H9 (cell line): ENCODE measurements at regions not wholly inside any gene's neighbourhood (a gene's known extent, or its start where the extent isn't known, plus 50 kb on each side); places are given as distances from the start of the nearest gene placed in this dataset.

Source experiments
- DNase-seq: peaks from one replicate; pipeline ENCODE4 v3.0.0-alpha.2; 2017
- H2AFZ ChIP-seq: one replicate; pipeline ENCODE4 v1.6.1; 2013; ENCODE audit warnings: mild to moderate bottlenecking, low read length, control low read depth, moderate library complexity
- H2AK5ac ChIP-seq: 2 replicates; pipeline ENCODE4 v1.6.1; 2013; ENCODE audit warnings: low read length, control low read depth, mixed read lengths; ENCODE audit not compliant: insufficient read length
- H2BK120ac ChIP-seq: one replicate; pipeline ENCODE4 v1.6.1; 2013; ENCODE audit warnings: low read depth, mild to moderate bottlenecking, low read length, control low read depth, inconsistent platforms; ENCODE audit not compliant: poor library complexity, severe bottlenecking
- H2BK12ac ChIP-seq: 2 replicates; pipeline ENCODE4 v1.6.1; 2013; ENCODE audit warnings: low read length, control low read depth, mixed read lengths, low read depth; ENCODE audit not compliant: insufficient read length
- H2BK15ac ChIP-seq: 2 replicates; pipeline ENCODE4 v1.6.1; 2013; ENCODE audit warnings: low read depth, low read length, control low read depth
- H2BK20ac ChIP-seq: one replicate; pipeline ENCODE4 v1.6.1; 2013; ENCODE audit warnings: low read depth, mild to moderate bottlenecking, low read length, control low read depth, inconsistent platforms; ENCODE audit not compliant: poor library complexity, severe bottlenecking
- H2BK5ac ChIP-seq: 2 replicates; pipeline ENCODE4 v1.6.1; 2013; ENCODE audit warnings: low read length, control low read depth, mixed read lengths; ENCODE audit not compliant: insufficient read length
- H3K14ac ChIP-seq: 2 replicates; pipeline ENCODE4 v1.6.1; 2013; ENCODE audit warnings: low read length, control low read depth; ENCODE audit not compliant: insufficient read depth
- H3K18ac ChIP-seq: 2 replicates; pipeline ENCODE4 v1.6.1; 2013; ENCODE audit warnings: low read depth, mild to moderate bottlenecking, mixed read lengths, low read length, control low read depth; ENCODE audit not compliant: insufficient read length
- H3K23ac ChIP-seq: 2 replicates; pipeline ENCODE4 v1.6.1; 2013; ENCODE audit warnings: low read length, control low read depth, mixed read lengths, low read depth; ENCODE audit not compliant: insufficient read length
- H3K23me2 ChIP-seq: 2 replicates; pipeline ENCODE4 v1.6.1; 2013; ENCODE audit warnings: low read depth, mild to moderate bottlenecking, mixed read lengths, low read length, control low read depth; ENCODE audit not compliant: insufficient read length, poor library complexity, severe bottlenecking
- H3K27ac ChIP-seq: 2 replicates; pipeline ENCODE4 v1.5.1; 2013; ENCODE audit warnings: low read length, control low read depth, mixed read lengths, low read depth; ENCODE audit not compliant: insufficient read length
- H3K27me3 ChIP-seq: 2 replicates; pipeline ENCODE4 v1.6.1; 2013; ENCODE audit warnings: low read length, control low read depth, inconsistent platforms; ENCODE audit not compliant: insufficient read depth
- H3K4ac ChIP-seq: 2 replicates; pipeline ENCODE4 v1.6.1; 2013; ENCODE audit warnings: low read depth, mild to moderate bottlenecking, control low read depth, inconsistent platforms, low read length, moderate library complexity
- H3K4me1 ChIP-seq: 2 replicates; pipeline ENCODE4 v1.6.1; 2013; ENCODE audit warnings: low read length, control low read depth, inconsistent platforms; ENCODE audit not compliant: insufficient read depth
- H3K4me2 ChIP-seq: 2 replicates; pipeline ENCODE4 v1.6.1; 2013; ENCODE audit warnings: low read length, control low read depth, mixed read lengths; ENCODE audit not compliant: insufficient read length, insufficient read depth
- H3K56ac ChIP-seq: 2 replicates; pipeline ENCODE4 v1.6.1; 2013; ENCODE audit warnings: low read depth, mild to moderate bottlenecking, mixed read lengths, low read length, control low read depth; ENCODE audit not compliant: insufficient read length
- H3K79me1 ChIP-seq: 2 replicates; pipeline ENCODE4 v1.6.1; 2013; ENCODE audit warnings: low read depth, mild to moderate bottlenecking, moderate library complexity, low read length, control low read depth, inconsistent platforms; ENCODE audit not compliant: insufficient read depth, poor library complexity, severe bottlenecking
- H3K79me2 ChIP-seq: 2 replicates; pipeline ENCODE4 v1.6.1; 2013; ENCODE audit warnings: low read length, control low read depth, inconsistent platforms; ENCODE audit not compliant: insufficient read depth
- H3K9ac ChIP-seq: 2 replicates; pipeline ENCODE4 v1.6.1; 2013; ENCODE audit warnings: low read length, control low read depth, mixed read lengths; ENCODE audit not compliant: insufficient read length; ENCODE audit errors: extremely low read depth
- H3K9me3 ChIP-seq: one replicate; pipeline ENCODE4 v1.6.1; 2013; ENCODE audit warnings: low read depth, low read length, inconsistent platforms; ENCODE audit not compliant: control insufficient read depth
- H3T11ph ChIP-seq: one replicate; pipeline ENCODE4 v1.6.1; 2013; ENCODE audit warnings: mild to moderate bottlenecking, low read length, control low read depth, inconsistent platforms
- H4K20me1 ChIP-seq: one replicate; pipeline ENCODE4 v1.6.1; 2013; ENCODE audit not compliant: control insufficient read depth, insufficient read length, insufficient read depth
- H4K5ac ChIP-seq: 2 replicates; pipeline ENCODE4 v1.6.1; 2013; ENCODE audit warnings: low read depth, mild to moderate bottlenecking, mixed read lengths, low read length, control low read depth; ENCODE audit not compliant: insufficient read length
- H4K8ac ChIP-seq: replicated peaks from 2 replicates; pipeline ENCODE4 v1.6.1; 2013; ENCODE audit warnings: low read length, control low read depth, mixed read lengths, low read depth; ENCODE audit not compliant: insufficient read length
- H4K91ac ChIP-seq: 2 replicates; pipeline ENCODE4 v1.6.1; 2013; ENCODE audit warnings: low read depth, mild to moderate bottlenecking, moderate library complexity, mixed read lengths, low read length, control low read depth; ENCODE audit not compliant: insufficient read length
- H3K27ac Mint-ChIP-seq, 3 experiments: 2 replicates in 2 of 3; 3 replicates in 1 of 3; pipeline ENCODE4 v1.8.0; 2020 to 2021; ENCODE audit warnings: mixed read lengths in 3 of 3, mild to moderate bottlenecking in 1 of 3, moderate library complexity in 1 of 3
- H3K27me3 Mint-ChIP-seq: 2 replicates; pipeline ENCODE4 v1.8.0; 2021; ENCODE audit warnings: low read depth, mild to moderate bottlenecking, moderate library complexity, mixed read lengths
- H3K36me3 Mint-ChIP-seq, 3 experiments: 2 replicates in 2 of 3; 3 replicates in 1 of 3; pipeline ENCODE4 v1.8.0; 2020 to 2021; ENCODE audit warnings: low read depth in 3 of 3, mixed read lengths in 3 of 3; ENCODE audit not compliant: insufficient read depth in 1 of 3
- H3K4me1 Mint-ChIP-seq, 2 experiments: 2 replicates each; pipeline ENCODE4 v1.8.0; 2020; ENCODE audit warnings: mixed read lengths in 2 of 2
- H3K4me3 Mint-ChIP-seq, 2 experiments: 2 replicates in 1 of 2; 3 replicates in 1 of 2; pipeline ENCODE4 v1.8.0; 2020 to 2021; ENCODE audit warnings: mild to moderate bottlenecking in 2 of 2, mixed read lengths in 2 of 2, moderate library complexity in 1 of 2
- H3K9me3 Mint-ChIP-seq, 2 experiments: 2 replicates in 1 of 2; 3 replicates in 1 of 2; pipeline ENCODE4 v1.8.0; 2020; ENCODE audit warnings: mild to moderate bottlenecking in 2 of 2, mixed read lengths in 2 of 2, moderate library complexity in 1 of 2
- CTCF ChIP-seq: fragments of 200-600 bp; sonication (generic); conservative IDR thresholded peaks from 3 replicates; pipeline ENCODE4 v1.8.0; 2021; ENCODE audit warnings: antibody characterized with exemption, mild to moderate bottlenecking
- WGBS: extraction: QIAGEN DNeasy Blood & Tissue Kit; methylation state at CpG from one replicate; pipeline ENCODE4 v1.1.7; 2013; ENCODE audit warnings: missing lambda C conversion rate, low lambda C conversion rate, mixed read lengths; ENCODE audit not compliant: insufficient read length; ENCODE audit errors: extremely low coverage; 5-methylcytosine and 5-hydroxymethylcytosine counted together

DNA sequence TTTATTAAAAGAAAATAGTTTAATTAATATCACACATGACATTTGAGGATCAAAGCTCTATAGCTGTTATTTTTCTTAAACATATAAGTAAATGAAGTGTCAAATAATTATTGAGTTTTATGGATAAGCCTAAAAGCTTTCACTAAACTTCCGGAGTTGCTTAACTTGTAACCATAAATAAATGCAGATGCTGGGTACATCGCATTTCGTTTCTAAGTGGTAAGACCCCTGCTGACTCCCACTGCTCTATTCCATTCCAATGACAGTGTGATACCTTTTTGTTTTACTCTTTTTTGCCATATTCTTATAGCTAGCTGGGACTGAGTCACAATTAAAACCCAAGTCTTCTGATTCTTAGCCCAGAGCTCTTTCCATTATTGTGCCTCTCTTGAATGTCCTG is 411.1 kb downstream of the SOX2 start:
- no peak for TF ChIP-seq CTCF

More for the DNA sequence above, 411.1 kb downstream of the SOX2 start:
- Histone ChIP-seq H3K9me3 (no peaks in the 10 kb centered on the region), H4K20me1 (no peaks in the 10 kb centered on the region), H3K4ac (no peak overlapping the region), H2BK20ac (no peak overlapping the region), H4K5ac (no peak overlapping the region), H3K18ac (no peak overlapping the region), H2BK120ac (no peak overlapping the region), H2AFZ (no peak overlapping the region), H3K56ac (no peak overlapping the region), H2AK5ac (no peak overlapping the region), H3K79me1 (no peaks in the 10 kb centered on the region), H3K23me2 (no peaks in the 10 kb centered on the region), H3K23ac (no peak overlapping the region), H3K4me1 (no peaks in the 10 kb centered on the region), H2BK5ac (no peak overlapping the region), H3K9ac (no peak overlapping the region), H3K27ac (no peak overlapping the region), H4K8ac (no peak overlapping the region), H2BK12ac (no peak overlapping the region), H2BK15ac (no peak overlapping the region), H4K91ac (no peak overlapping the region), H3T11ph (no peak overlapping the region), H3K79me2 (no peaks in the 10 kb centered on the region), H3K4me2 (no peak overlapping the region), H3K27me3 (peaks cover 13% of the 10 kb centered on the region; the same call in 1 of the 2 replicates), H3K14ac (no peak overlapping the region)
- peaks cover 88% of the 10 kb centered on the region for H3K27me3 Mint-ChIP-seq
- peaks cover 23 to 24% of the 10 kb centered on the region in 2 experiments for H3K4me1 Mint-ChIP-seq
- no peaks in the 10 kb centered on the region; a peak in 1 of 5 replicates for H3K9me3 Mint-ChIP-seq
- no CpG with 5 or more reads among the region's 3 CpGs for WGBS
- H3K36me3 Mint-ChIP-seq = no peaks in the 10 kb centered on the region
- no peak overlapping the region for H3K27ac Mint-ChIP-seq
- no peak for DNase-seq
- no peak overlapping the region for H3K4me3 Mint-ChIP-seq
